ENCODE measurements at regions not wholly inside any gene's neighbourhood (a gene's known extent, or its start where the extent isn't known, plus 50 kb on each side); places are given as distances from the start of the nearest gene placed in this dataset.

GRCh38 chr4:149911354-149911753 is 95.7 kb upstream of the IQCM start (continued):
- TF ChIP-seq ZNF280D (CRISPR knock-in tag; IDR thresholded peaks at IDR 0.05): no peak

GRCh38 chr4:149912000-149912399 is 96.4 kb upstream of the IQCM start:
- H3K27me3 ChIP-seq (ENCODE audit: control insufficient read depth in 1 of 2, insufficient read depth in 2 of 2, low read length in 2 of 2): no peaks in the 10 kb centered on the region
- no TSS peak for BruUV-seq (replicated peaks)
- no peaks in the 10 kb centered on the region for H3K79me2 ChIP-seq (ENCODE audit: insufficient read depth, low read length)
- no peak overlapping the region for H3K4me2 ChIP-seq (ENCODE audit: low read depth, low read length)
- intact Hi-C loops (cut with micrococcal nuclease; ENCODE audit: unreplicated experiment): no loop called here
- no peak overlapping the region for H3K27ac ChIP-seq (ENCODE audit: extremely low read length, insufficient read depth, low read length)
- no peak overlapping the region for H3K4me3 ChIP-seq (replicated peaks in 1 of 3; ENCODE audit: insufficient read depth in 1 of 3, low read depth in 2 of 3, low read length in 3 of 3)
- no peaks in the 10 kb centered on the region for H3K36me3 ChIP-seq (replicated peaks in 1 of 2; ENCODE audit: control insufficient read depth in 1 of 2, insufficient read depth in 2 of 2, low read length in 2 of 2)
- no peak overlapping the region for H2AFZ ChIP-seq (ENCODE audit: low read length)
- FAIRE-seq: no peak
- ATAC-seq: no peak
- H4K20me1 ChIP-seq (ENCODE audit: insufficient read depth, low read length): no peaks in the 10 kb centered on the region
- no peaks in the 10 kb centered on the region for H3K4me1 ChIP-seq (ENCODE audit: insufficient read depth, low read length)
- CTCF ChIA-PET (ENCODE audit: low intra/inter-chr PET ratio, low total read pairs): no interaction called here
- WGBS (ENCODE audit: low lambda C conversion rate): 2% methylated on average over 3 of the region's 3 CpGs
- POLR2A ChIA-PET: no interaction called here
- H3K9ac ChIP-seq (ENCODE audit: insufficient read depth, low read depth, low read length): no peak overlapping the region
- DNase-seq (ENCODE audit: low spot score): no peak
- no peaks in the 10 kb centered on the region for H3K9me3 ChIP-seq (ENCODE audit: low read length)
- in situ Hi-C loops (cut with HindIII; ENCODE audit: extremely low pct_ligation_motif_present, low pct_unique_long_range_greater_than_20kb): no loop called here
- TF ChIP-seq ARNTL (CRISPR knock-in tag; IDR thresholded peaks at IDR 0.05) (no peak), ZNF343 (CRISPR knock-in tag; IDR thresholded peaks at IDR 0.05) (no peak), ZNF850 (CRISPR knock-in tag; conservative IDR thresholded peaks at IDR 0.05) (no peak), ZNF644 (CRISPR knock-in tag; IDR thresholded peaks at IDR 0.05; ENCODE audit: low read depth) (no peak), ZNF768 (CRISPR knock-in tag; IDR thresholded peaks at IDR 0.05) (no peak), GABPA (IDR thresholded peaks at IDR 0.05; ENCODE audit: low read depth, low read length) (no peak), GABPA (CRISPR knock-in tag; IDR thresholded peaks at IDR 0.05; ENCODE audit: low read depth) (no peak), ZNF615 (CRISPR knock-in tag; IDR thresholded peaks at IDR 0.05; ENCODE audit: borderline replicate concordance) (no peak), FOXC1 (CRISPR knock-in tag; IDR thresholded peaks at IDR 0.05; ENCODE audit: borderline replicate concordance) (no peak), HNF1A (IDR thresholded peaks at IDR 0.05; ENCODE audit: low read depth) (no peak), HNF1A (CRISPR knock-in tag; IDR thresholded peaks at IDR 0.05; ENCODE audit: borderline replicate concordance) (no peak), ZNF570 (CRISPR knock-in tag; IDR thresholded peaks at IDR 0.05; ENCODE audit: borderline replicate concordance) (no peak), HNRNPUL1 (IDR thresholded peaks at IDR 0.05; ENCODE audit: low read depth, low read length) (no peak), ZFP91 (CRISPR knock-in tag; IDR thresholded peaks at IDR 0.05; ENCODE audit: borderline replicate concordance) (no peak), KAT8 (CRISPR knock-in tag; IDR thresholded peaks at IDR 0.05) (no peak), HOXA7 (CRISPR knock-in tag; IDR thresholded peaks at IDR 0.05) (no peak)
